ENCODE measurements at regions not wholly inside any gene's neighbourhood (a gene's known extent, or its start where the extent isn't known, plus 50 kb on each side); places are given as distances from the start of the nearest gene placed in this dataset.

GRCh38 chr6:45757443-45758130 lies 258.1 kb downstream of the CLIC5 start:
- no peaks in the 10 kb centered on the region for H3K4me1 ChIP-seq (ENCODE audit: control insufficient read depth in 1 of 2, insufficient read depth in 1 of 2, low read depth in 1 of 2, low read length in 1 of 2)
- no peaks in the 10 kb centered on the region for H3K9me3 ChIP-seq
- H3K27ac ChIP-seq, result no peak overlapping the region
- no peaks in the 10 kb centered on the region for H3K36me3 ChIP-seq
- TF ChIP-seq, protein P1, sequence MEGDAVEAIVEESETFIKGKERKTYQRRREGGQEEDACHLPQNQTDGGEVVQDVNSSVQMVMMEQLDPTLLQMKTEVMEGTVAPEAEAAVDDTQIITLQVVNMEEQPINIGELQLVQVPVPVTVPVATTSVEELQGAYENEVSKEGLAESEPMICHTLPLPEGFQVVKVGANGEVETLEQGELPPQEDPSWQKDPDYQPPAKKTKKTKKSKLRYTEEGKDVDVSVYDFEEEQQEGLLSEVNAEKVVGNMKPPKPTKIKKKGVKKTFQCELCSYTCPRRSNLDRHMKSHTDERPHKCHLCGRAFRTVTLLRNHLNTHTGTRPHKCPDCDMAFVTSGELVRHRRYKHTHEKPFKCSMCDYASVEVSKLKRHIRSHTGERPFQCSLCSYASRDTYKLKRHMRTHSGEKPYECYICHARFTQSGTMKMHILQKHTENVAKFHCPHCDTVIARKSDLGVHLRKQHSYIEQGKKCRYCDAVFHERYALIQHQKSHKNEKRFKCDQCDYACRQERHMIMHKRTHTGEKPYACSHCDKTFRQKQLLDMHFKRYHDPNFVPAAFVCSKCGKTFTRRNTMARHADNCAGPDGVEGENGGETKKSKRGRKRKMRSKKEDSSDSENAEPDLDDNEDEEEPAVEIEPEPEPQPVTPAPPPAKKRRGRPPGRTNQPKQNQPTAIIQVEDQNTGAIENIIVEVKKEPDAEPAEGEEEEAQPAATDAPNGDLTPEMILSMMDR (IDR thresholded peaks at IDR 0.05), result no peak
- H3K27me3 ChIP-seq, result no peaks in the 10 kb centered on the region
- H3K4me3 ChIP-seq (ENCODE audit: low read depth in 1 of 2, low read length in 1 of 2), result no peak overlapping the region

DNA sequence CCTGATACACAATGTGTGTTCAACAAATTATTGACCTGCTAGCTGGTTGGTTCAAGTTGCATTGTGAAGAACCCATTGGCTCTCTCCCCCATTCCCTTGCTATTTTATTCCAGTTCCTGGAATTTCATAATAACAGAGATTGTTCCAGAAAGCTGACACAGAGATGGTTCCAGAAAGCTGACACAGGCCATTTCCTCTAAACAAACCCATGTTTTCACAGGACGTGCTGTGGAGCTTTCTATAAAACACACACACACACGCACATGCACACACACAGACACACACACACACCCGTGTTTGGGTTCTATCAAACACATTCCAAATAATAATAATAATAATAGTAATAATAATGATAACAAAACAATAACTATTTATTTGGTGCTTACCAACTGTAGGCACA lies 259.1 kb downstream of the CLIC5 start:
- H3K27ac ChIP-seq, result no peak overlapping the region
- H3K36me3 ChIP-seq, result no peaks in the 10 kb centered on the region
- H3K4me3 ChIP-seq (ENCODE audit: low read depth in 1 of 2, low read length in 1 of 2), result no peak overlapping the region
- H3K4me1 ChIP-seq (ENCODE audit: control insufficient read depth in 1 of 2, insufficient read depth in 1 of 2, low read depth in 1 of 2, low read length in 1 of 2), result no peaks in the 10 kb centered on the region
- H3K27me3 ChIP-seq, result no peaks in the 10 kb centered on the region
- TF ChIP-seq, protein P1 (IDR thresholded peaks at IDR 0.05), result no peak
- no peaks in the 10 kb centered on the region for H3K9me3 ChIP-seq

DNA sequence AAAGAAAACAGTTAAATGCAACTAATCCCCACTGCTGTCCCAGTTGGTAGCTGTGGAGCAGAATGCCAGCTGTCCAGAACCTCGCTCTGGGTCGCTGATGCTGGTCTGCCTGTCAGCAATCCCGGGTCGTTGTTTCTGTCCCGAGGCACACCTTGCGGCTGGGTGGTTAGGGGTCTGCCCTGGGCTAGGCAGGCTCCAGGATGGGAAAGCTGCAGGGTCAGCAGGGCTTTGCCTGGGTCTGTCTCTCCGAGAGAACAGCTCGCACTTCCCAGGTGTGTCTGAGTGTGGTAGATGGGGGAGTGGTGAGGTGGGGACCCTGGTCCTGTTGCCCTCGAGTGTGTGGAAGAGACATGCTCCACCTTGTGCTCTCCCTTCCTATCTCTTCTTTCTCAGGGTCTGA lies 261.2 kb downstream of the CLIC5 start:
- Histone ChIP-seq H3K4me1 (ENCODE audit: control insufficient read depth in 1 of 2, insufficient read depth in 1 of 2, low read depth in 1 of 2, low read length in 1 of 2) (no peaks in the 10 kb centered on the region), H3K27ac (no peak overlapping the region), H3K27me3 (no peaks in the 10 kb centered on the region), H3K9me3 (no peaks in the 10 kb centered on the region), H3K4me3 (ENCODE audit: low read depth in 1 of 2, low read length in 1 of 2) (no peak overlapping the region), H3K36me3 (no peaks in the 10 kb centered on the region)
- TF ChIP-seq, protein P1 (IDR thresholded peaks at IDR 0.05), result no peak

DNA sequence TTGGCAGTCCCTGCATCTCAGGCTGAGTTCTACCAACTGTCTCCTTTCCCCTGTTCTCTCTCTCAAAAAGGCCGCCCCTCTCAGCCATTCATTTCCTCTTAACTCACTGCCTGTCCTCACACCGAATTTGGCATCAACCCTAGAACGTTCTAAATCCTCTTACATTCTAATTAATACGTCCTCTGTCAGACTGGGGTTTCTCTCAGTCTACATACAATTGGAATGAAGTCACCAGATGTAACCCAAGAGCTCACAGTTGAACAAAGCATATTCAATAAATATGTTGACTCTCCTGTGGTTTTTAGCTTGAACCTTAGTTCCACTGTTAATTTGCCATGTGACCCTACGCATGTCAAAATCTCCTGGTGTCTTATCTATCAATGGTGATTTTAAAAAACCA lies 269.6 kb downstream of the CLIC5 start:
- Histone ChIP-seq H3K36me3 (no peaks in the 10 kb centered on the region), H3K4me3 (ENCODE audit: low read depth in 1 of 2, low read length in 1 of 2) (no peak overlapping the region)
- TF ChIP-seq, protein P1 (IDR thresholded peaks at IDR 0.05), result no peak

DNA sequence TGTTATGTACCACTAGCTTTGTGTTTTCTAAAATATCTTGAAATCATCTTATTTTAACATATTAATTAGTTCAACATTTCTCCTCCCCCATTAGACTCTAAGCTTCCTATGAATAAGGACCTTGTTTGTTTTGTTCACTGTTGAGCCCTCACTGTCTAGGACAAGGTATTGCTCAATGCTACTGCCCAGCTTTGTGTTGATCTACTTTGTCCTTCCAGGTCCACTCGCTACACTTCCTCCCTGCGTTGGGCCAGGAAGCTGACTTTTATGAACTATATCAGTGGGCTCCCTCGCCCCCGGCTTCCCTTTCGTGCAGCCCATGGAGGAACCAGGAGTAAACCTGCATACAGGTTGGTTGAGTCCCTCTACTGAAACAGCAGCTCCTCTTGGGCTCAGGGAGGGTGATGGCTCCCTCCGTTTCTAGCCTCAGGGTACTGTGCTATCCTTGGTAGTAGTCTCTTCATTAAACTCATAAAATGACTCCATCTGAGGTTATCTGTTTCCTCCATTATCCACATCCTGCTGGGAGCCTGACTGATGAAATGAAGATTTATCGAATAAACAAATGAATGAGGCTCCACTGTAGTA lies 272.5 kb downstream of the CLIC5 start:
- Histone ChIP-seq H3K27ac (peak overlapping the region; percentile 8), H3K36me3 (no peaks in the 10 kb centered on the region), H3K27me3 (no peaks in the 10 kb centered on the region), H3K4me1 (ENCODE audit: control insufficient read depth in 1 of 2, insufficient read depth in 1 of 2, low read depth in 1 of 2, low read length in 1 of 2) (peaks cover 17 to 18% of the 10 kb centered on the region in 2 experiments), H3K4me3 (ENCODE audit: low read depth in 1 of 2, low read length in 1 of 2) (no peak overlapping the region), H3K9me3 (no peaks in the 10 kb centered on the region)
- TF ChIP-seq, protein P1 (IDR thresholded peaks at IDR 0.05), result no peak

More for the DNA sequence above, 269.6 kb downstream of the CLIC5 start:
- Histone ChIP-seq H3K27me3 (no peaks in the 10 kb centered on the region), H3K27ac (no peak overlapping the region), H3K4me1 (ENCODE audit: control insufficient read depth in 1 of 2, insufficient read depth in 1 of 2, low read depth in 1 of 2, low read length in 1 of 2) (peaks cover 12% of the 10 kb centered on the region in 2 experiments), H3K9me3 (no peaks in the 10 kb centered on the region)
